ENCODE measurements at regions not wholly inside any gene's neighbourhood (a gene's known extent, or its start where the extent isn't known, plus 50 kb on each side); places are given as distances from the start of the nearest gene placed in this dataset.

DNA sequence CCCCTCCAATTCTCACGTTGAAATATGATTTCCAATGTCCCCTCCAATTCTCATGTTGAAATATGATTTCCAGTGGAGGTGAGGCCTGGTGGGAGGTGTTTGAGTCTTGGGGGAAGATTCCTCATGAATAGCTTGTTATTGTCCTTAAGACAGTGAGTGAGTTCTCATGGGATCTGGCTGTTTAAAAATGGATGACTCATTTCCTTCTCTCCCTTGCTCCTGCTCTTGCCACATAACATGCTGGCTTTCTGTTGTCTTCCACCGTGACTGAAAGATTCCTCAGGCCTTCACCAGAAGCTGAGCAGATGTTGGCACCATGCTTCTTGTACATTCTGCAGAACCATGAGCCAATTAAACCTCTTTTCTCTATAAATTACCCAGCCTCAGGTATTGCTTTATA, 346.8 kb upstream of the TECRL start:
- peaks cover 40% of the 10 kb centered on the region for H3K9me3 Mint-ChIP-seq
- no peaks in the 10 kb centered on the region for H3K27me3 ChIP-seq (ENCODE audit: insufficient read depth)
- H3K27ac ChIP-seq (ENCODE audit: low read depth) = no peak overlapping the region
- no peak overlapping the region for H3K4me2 ChIP-seq
- no peak overlapping the region for H3K27ac Mint-ChIP-seq
- ATAC-seq (no peak), DNase-seq (ENCODE audit: low spot score) (no peak)
- H3K4me1 ChIP-seq (ENCODE audit: insufficient read depth) = no peaks in the 10 kb centered on the region
- no peaks in the 10 kb centered on the region for H3K79me2 ChIP-seq (replicated peaks; ENCODE audit: insufficient read depth)
- H3K36me3 ChIP-seq (ENCODE audit: insufficient read depth) = peaks cover 11% of the 10 kb centered on the region; the same call in 1 of the 2 replicates
- no peaks in the 10 kb centered on the region for H3F3A ChIP-seq (replicated peaks; ENCODE audit: low read depth)
- peaks cover 4% of the 10 kb centered on the region for H3K27me3 Mint-ChIP-seq (ENCODE audit: insufficient read depth, low read depth, poor library complexity)
- TF ChIP-seq, protein P1, sequence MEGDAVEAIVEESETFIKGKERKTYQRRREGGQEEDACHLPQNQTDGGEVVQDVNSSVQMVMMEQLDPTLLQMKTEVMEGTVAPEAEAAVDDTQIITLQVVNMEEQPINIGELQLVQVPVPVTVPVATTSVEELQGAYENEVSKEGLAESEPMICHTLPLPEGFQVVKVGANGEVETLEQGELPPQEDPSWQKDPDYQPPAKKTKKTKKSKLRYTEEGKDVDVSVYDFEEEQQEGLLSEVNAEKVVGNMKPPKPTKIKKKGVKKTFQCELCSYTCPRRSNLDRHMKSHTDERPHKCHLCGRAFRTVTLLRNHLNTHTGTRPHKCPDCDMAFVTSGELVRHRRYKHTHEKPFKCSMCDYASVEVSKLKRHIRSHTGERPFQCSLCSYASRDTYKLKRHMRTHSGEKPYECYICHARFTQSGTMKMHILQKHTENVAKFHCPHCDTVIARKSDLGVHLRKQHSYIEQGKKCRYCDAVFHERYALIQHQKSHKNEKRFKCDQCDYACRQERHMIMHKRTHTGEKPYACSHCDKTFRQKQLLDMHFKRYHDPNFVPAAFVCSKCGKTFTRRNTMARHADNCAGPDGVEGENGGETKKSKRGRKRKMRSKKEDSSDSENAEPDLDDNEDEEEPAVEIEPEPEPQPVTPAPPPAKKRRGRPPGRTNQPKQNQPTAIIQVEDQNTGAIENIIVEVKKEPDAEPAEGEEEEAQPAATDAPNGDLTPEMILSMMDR (conservative IDR thresholded peaks at IDR 0.05; ENCODE audit: low read depth in 2 of 2) = no peak
- TF ChIP-seq ZNF331 (CRISPR knock-in tag; IDR thresholded peaks at IDR 0.05; ENCODE audit: low read depth) = no peak
- TF ChIP-seq, protein P2, sequence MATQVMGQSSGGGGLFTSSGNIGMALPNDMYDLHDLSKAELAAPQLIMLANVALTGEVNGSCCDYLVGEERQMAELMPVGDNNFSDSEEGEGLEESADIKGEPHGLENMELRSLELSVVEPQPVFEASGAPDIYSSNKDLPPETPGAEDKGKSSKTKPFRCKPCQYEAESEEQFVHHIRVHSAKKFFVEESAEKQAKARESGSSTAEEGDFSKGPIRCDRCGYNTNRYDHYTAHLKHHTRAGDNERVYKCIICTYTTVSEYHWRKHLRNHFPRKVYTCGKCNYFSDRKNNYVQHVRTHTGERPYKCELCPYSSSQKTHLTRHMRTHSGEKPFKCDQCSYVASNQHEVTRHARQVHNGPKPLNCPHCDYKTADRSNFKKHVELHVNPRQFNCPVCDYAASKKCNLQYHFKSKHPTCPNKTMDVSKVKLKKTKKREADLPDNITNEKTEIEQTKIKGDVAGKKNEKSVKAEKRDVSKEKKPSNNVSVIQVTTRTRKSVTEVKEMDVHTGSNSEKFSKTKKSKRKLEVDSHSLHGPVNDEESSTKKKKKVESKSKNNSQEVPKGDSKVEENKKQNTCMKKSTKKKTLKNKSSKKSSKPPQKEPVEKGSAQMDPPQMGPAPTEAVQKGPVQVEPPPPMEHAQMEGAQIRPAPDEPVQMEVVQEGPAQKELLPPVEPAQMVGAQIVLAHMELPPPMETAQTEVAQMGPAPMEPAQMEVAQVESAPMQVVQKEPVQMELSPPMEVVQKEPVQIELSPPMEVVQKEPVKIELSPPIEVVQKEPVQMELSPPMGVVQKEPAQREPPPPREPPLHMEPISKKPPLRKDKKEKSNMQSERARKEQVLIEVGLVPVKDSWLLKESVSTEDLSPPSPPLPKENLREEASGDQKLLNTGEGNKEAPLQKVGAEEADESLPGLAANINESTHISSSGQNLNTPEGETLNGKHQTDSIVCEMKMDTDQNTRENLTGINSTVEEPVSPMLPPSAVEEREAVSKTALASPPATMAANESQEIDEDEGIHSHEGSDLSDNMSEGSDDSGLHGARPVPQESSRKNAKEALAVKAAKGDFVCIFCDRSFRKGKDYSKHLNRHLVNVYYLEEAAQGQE (IDR thresholded peaks at IDR 0.05; ENCODE audit: unreplicated experiment) = no peak
- TF ChIP-seq, protein P3, sequence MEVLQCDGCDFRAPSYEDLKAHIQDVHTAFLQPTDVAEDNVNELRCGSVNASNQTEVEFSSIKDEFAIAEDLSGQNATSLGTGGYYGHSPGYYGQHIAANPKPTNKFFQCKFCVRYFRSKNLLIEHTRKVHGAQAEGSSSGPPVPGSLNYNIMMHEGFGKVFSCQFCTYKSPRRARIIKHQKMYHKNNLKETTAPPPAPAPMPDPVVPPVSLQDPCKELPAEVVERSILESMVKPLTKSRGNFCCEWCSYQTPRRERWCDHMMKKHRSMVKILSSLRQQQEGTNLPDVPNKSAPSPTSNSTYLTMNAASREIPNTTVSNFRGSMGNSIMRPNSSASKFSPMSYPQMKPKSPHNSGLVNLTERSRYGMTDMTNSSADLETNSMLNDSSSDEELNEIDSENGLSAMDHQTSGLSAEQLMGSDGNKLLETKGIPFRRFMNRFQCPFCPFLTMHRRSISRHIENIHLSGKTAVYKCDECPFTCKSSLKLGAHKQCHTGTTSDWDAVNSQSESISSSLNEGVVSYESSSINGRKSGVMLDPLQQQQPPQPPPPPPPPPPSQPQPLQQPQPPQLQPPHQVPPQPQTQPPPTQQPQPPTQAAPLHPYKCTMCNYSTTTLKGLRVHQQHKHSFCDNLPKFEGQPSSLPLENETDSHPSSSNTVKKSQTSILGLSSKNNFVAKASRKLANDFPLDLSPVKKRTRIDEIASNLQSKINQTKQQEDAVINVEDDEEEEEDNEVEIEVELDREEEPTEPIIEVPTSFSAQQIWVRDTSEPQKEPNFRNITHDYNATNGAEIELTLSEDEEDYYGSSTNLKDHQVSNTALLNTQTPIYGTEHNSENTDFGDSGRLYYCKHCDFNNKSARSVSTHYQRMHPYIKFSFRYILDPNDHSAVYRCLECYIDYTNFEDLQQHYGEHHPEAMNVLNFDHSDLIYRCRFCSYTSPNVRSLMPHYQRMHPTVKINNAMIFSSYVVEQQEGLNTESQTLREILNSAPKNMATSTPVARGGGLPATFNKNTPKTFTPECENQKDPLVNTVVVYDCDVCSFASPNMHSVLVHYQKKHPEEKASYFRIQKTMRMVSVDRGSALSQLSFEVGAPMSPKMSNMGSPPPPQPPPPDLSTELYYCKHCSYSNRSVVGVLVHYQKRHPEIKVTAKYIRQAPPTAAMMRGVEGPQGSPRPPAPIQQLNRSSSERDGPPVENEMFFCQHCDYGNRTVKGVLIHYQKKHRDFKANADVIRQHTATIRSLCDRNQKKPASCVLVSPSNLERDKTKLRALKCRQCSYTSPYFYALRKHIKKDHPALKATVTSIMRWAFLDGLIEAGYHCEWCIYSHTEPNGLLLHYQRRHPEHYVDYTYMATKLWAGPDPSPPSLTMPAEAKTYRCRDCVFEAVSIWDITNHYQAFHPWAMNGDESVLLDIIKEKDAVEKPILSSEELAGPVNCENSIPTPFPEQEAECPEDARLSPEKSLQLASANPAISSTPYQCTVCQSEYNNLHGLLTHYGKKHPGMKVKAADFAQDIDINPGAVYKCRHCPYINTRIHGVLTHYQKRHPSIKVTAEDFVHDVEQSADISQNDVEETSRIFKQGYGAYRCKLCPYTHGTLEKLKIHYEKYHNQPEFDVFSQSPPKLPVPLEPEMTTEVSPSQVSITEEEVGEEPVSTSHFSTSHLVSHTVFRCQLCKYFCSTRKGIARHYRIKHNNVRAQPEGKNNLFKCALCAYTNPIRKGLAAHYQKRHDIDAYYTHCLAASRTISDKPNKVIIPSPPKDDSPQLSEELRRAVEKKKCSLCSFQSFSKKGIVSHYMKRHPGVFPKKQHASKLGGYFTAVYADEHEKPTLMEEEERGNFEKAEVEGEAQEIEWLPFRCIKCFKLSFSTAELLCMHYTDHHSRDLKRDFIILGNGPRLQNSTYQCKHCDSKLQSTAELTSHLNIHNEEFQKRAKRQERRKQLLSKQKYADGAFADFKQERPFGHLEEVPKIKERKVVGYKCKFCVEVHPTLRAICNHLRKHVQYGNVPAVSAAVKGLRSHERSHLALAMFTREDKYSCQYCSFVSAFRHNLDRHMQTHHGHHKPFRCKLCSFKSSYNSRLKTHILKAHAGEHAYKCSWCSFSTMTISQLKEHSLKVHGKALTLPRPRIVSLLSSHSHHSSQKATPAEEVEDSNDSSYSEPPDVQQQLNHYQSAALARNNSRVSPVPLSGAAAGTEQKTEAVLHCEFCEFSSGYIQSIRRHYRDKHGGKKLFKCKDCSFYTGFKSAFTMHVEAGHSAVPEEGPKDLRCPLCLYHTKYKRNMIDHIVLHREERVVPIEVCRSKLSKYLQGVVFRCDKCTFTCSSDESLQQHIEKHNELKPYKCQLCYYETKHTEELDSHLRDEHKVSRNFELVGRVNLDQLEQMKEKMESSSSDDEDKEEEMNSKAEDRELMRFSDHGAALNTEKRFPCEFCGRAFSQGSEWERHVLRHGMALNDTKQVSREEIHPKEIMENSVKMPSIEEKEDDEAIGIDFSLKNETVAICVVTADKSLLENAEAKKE (CRISPR knock-in tag; IDR thresholded peaks at IDR 0.05) = no peak
- TF ChIP-seq, protein P4, sequence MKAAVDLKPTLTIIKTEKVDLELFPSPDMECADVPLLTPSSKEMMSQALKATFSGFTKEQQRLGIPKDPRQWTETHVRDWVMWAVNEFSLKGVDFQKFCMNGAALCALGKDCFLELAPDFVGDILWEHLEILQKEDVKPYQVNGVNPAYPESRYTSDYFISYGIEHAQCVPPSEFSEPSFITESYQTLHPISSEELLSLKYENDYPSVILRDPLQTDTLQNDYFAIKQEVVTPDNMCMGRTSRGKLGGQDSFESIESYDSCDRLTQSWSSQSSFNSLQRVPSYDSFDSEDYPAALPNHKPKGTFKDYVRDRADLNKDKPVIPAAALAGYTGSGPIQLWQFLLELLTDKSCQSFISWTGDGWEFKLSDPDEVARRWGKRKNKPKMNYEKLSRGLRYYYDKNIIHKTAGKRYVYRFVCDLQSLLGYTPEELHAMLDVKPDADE (IDR thresholded peaks at IDR 0.05) = no peak
- no peak for TF ChIP-seq POLR2AphosphoS5 (IDR thresholded peaks at IDR 0.05; ENCODE audit: low read depth)
- H3K9me2 ChIP-seq (ENCODE audit: insufficient read depth) = no peaks in the 10 kb centered on the region
- peaks cover 52% of the 10 kb centered on the region for H3K36me3 Mint-ChIP-seq (ENCODE audit: low read depth)
- H3K4me3 Mint-ChIP-seq = no peak overlapping the region
- no peak overlapping the region for H2AFZ ChIP-seq
- H3K4me1 Mint-ChIP-seq = no peaks in the 10 kb centered on the region
- H3K4me3 ChIP-seq = no peak overlapping the region
- H4K20me1 ChIP-seq (replicated peaks; ENCODE audit: insufficient read depth) = no peaks in the 10 kb centered on the region

All from GM23338 (cell line).